Embryonic facial prominence (tissue), 1 donor: ENCODE measurements at regions not wholly inside any gene's neighbourhood (a gene's known extent, or its start where the extent isn't known, plus 50 kb on each side); places are given as distances from the start of the nearest gene placed in this dataset.

Experiments
- DNase-seq: peaks from one replicate; pipeline ENCODE4 v3.0.0-alpha.2; 2016; ENCODE audit errors: extremely low spot score

DNA sequence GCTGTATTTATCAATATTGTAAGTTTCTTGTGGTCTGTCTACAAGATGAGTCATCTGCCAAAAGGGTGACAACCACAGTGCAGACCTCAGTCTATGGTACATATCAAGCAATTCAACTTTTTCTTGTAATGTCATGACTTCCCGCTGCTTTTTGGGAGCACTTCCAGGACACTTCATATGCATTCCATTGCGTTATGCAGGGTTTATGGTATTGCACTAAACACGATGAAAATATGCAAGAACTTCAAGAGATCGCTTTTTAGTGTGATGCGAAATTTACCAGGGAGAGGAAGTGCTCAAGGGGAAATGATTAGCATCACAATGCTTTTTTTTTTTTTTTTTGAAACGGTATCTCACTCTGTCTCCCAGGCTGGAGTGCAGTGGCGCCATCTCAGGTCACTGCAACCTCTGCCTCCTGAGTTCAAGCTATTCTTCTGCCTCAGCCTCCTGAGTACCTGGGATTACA, 166.5 kb downstream of the TFAP2A start:
- DNase-seq, result no peak

DNA sequence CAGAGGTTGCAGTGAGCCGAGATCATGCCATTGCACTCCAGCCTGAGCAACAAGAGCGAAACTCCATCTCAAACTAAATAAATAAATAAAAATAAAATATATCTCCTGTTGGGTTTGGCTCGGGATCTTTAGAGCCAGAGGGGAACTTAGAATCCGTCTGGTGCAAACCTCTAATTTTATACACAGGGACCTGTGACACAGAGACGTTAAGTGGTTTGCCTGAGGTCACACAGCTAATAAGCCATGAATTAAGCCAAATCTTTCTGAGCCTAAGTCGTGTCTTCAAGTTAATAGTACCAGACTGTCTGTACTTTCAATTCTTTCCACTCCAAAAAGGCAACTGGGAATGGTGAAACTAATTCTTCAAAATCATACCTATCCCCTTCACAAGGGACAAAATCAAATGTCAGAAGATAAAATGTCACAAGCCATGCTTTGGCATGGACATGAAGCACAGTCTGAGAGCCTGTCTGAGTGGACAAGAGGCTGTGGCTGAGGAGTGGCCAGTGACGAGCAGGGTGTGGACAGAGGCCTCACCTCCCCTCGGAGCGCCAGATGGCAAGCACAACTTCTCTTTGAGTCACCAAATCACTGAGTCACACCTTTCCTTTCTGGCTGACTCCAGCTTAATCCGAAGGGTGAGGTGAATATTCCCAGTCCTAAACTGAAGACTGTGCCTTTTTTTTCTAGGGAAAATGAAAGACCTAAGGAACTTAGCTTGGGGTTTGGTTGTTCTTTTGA, 177.4 kb downstream of the TFAP2A start:
- no peak for DNase-seq

DNA sequence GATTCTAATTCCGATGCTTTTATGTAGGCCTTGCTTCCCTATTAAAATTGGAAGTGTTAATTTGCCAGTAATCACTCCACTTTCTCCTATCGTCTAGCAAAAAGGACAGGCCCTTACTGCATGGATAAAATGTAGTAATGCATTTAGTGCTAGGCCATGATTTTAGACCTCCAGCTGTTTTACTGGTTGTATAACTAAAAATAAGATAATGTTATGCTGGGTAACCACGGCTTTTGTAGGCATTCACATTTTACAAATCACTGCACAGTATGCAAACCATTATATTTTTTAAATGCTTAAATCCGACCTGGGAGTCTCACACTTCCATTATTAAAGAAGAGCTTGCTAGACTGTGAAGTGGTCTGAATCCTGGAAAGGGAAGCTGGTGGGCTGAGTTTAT, 179.5 kb downstream of the TFAP2A start:
- no peak for DNase-seq

DNA sequence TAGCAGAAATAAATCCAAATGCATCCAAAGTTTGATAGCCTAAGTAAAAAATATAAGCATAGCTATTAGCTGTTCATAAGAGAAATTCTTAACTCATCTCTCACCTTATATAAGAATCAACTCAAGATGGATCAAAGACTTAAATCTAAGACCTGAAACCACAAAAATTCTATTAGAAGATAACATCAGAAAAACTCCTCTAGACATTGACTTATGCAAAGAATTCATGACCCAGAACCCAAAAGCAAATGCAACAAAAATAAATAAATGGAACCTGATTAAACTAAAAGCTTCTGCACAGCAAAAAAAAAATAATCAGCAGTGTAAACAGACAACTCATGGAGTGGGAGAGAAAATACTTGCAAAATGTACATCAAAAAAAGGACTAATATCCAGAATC, 184.3 kb downstream of the TFAP2A start:
- no peak for DNase-seq

DNA sequence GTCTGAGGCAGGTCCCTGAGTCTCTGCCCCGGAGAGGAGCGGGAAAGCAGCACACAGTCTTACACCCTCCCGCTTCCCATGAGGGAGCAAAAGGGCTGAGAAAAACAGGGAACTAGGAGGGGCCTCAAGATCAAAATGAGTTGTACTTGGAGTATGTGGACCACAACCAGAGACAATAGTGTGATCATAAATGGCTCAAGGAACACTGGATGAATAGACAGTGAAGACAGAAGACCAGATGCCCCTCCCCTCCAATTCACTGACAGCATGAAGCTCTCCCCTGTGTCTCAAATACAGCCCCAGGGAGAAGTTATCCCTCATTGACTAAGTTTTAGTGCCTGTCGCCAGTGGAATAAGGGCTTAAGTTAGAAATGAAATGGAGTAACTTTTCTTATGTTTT, 191.0 kb downstream of the TFAP2A start:
- DNase-seq, result no peak

DNA sequence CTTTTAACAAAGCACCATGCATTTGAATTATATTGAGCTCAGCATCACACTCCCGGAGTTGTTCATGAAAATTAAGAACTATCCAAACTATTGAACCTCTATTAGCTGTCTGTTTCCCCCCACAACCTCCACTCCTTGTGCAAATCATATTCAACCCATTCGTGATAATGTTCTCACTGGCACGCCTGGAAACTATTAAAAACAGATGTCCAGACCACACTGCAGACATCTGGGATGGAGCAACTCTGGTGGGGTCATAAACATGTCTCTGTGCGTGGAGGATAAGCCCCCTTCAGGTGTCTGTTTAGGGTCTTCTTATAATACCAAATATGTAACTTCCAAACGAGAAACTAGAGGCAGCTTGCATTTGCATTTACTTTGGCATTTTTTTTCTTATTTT, 193.7 kb downstream of the TFAP2A start:
- no peak for DNase-seq

DNA sequence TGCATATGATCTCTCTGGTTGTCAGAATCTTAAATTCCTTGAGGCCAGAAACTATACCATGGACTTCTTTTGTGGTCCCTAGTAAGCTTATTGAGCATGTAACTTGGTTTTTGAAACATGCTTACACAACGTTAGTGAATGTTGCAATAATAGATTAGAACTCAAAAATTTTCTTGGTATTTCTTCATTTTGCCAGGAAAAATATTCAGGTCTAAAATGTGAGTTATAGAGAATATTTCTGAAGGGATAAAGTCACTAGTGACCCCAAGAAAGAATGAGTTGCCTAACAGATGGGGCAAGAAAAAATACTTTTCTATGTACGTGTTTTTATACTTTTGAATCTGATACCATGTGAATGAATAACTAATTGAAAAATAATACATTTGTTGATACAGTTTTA, 195.4 kb downstream of the TFAP2A start:
- DNase-seq, result no peak

DNA sequence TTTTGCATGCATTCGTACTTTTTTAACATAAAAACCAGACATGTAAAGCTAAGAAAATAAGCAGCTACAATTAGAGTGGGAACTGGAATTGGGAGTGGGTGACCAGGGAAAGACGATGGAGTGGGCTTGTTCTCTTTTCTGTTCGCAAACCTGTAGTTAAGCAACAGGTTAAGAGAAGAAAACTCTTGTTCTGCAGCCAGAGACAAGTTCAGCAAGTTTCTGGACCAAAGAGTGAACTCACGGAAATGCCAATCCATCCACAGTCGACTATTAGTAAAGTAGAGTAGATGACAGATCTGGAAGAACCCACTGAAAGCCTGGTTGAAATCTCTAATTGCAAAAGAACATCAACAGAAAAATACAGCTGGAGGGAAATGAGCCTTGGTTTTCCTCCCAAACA, 197.8 kb downstream of the TFAP2A start:
- no peak for DNase-seq

DNA sequence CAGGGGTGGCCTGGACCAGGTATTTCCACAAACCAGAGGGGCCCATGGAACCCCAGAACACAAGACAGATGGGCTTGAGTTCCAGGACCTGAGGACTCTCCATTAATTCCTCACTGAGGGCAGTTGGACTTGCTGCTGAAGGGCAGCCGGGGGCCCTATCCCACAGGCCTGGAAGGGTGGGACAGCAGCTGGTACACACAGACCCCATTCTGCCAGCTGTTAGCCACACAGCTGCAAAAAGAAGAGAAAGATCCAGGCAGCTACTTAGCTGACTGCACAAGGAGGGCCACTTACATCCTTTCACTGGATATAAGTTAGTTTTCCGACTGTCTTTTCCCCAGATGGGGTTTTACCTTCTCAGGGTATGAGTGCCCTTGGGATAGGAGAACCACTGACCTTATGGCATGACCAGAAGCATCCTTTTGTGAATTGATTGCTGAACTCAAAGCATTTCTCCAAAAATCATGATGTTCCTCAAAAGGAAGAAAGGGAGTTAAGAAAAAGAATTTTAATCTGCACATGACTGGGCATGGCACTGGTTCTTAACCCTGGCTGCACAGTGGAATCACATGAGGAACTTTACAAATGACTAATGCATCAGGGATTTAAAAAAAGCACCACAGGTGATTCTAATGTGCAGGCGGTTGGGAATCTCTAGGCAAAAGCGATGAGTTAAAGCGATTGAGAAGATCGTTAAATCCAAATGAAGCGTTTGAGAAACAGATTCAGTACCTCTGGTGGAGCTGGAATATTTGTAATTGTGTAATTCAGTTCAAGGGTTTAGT, 199.4 kb downstream of the TFAP2A start:
- no peak for DNase-seq

DNA sequence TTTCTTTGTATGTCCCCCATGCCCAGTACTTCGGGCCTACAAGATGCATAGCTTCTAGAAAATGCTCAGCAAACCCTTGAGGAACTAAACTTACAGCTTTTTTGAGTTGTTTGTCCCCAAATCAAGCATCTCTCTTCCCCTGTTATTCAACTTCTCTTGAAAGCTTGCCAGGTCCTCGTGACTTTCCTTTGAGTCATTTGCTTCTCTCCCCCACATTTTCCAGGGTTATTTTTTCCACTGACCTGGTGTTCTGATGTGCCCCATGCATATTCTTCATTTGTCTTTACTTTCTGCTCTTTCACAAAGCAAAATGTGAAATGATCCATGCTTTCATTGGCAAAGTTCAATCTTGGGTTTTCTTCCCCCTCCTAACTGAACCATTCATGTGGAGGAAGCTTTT, 204.8 kb downstream of the TFAP2A start:
- DNase-seq, result no peak

DNA sequence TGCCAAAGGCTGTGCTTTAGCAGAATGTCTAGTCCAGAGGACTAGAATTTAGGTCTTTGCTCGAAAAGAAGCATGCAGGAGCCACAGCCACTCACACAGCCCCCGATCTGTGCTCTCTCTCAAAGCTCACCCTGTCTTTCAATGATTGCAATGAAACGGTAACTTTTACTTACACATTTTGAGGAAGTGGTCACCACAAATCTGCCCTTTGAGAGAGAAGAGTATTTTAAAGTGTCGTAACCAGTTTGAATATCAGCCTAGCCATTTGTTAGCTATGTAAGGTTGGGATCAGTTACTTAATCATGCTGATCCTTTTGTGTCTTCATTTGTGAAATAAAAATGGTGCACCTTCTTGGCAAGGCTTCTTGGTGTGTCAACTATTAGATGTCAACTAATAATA, 209.0 kb downstream of the TFAP2A start:
- no peak for DNase-seq

DNA sequence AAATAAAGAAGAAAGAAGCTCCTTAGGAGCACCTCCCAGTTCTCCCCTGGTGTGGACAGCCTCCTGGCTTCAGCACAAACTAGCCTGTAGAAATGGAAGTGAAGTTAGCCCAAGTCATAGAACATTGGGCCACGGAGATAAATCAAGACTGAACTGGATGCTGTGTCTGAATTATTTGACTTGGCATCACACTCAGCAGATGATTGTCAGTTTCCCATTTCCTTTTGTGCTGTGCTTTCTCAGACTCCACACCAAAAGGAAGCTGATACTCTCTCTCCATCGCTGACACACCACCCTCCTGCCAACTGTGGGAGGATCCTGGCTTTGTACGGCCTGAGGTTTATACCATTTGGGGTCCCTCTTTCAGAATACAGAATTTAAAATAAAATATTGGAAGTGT, 209.8 kb downstream of the TFAP2A start:
- no peak for DNase-seq

DNA sequence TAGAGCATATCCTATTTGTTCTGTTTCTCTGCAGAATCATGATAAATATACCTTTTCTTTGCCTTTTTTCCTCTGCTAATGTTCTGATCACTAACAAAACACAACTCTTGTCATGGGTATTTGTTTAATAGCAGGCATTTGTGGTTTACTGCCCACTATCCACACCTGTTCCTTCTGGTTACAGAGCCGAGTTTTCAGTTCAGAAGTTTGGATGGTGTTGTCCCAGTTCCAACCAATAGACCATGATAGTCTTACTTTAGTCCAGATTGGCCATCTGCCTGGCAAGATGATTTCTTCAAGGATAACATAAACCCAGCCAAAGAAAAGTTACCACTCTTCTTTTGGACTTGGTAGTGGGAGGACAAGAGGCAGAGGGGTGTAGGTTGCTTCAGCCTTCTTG, 211.2 kb downstream of the TFAP2A start:
- DNase-seq, result no peak

DNA sequence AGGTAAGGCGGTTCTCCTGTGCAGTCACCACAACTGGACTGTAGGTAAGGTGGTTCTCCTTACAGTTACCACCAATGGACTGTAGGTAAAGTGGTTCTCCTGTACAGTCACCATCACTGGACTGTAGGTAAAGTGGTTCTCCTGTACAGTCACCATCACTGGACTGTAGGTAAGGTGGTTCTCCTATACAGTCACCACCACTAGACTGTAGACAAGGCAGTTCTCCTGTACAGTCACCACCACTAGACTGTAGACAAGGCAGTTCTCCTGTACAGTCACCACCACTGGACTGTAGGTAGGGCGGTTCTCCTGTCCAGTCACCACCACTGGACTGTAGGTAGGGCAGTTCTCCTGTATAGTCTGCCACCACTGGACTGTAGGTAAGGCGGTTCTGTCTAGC, 212.3 kb downstream of the TFAP2A start:
- no peak for DNase-seq

DNA sequence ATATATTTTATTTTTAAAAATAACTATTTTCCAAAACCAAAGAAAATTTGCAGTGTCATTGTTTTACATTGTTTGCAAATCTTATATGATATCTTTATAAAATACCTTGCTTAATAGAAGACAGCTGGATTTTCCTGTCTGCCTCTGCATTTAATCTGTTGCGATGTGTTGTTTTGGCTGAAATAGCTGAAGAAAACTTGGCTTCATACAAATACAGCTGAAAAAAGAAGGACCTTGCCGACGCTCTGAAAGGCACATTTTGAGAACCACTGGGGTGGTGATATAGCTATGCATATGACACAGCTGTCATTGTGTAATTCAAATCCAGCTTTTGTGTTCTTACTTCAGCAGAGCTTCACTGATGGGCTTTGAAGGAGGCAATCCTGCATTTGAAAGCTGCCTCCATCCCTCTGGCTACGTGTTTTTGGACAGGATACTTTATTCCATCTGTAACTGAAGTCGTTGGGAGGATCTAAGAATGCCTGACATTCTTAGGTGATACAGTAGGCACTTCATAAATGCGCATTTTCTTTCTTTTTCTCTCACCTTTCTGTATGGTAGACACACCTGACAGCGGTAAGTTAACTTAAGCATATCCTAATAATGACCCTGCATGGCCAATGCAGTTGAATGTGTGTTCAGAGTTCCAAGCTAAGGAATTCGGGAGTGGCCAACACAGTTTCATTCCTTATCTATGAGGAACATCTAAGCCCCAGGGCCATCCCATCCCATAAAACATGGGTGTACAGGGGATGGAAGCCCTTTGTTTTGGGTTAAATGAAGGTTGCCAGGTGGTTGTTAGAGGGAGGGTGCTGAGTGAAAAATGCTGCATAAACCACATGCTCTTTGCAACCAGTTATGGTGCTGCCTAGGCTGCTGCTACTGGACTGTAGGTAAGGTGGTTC, 213.0 kb downstream of the TFAP2A start:
- DNase-seq, result no peak

DNA sequence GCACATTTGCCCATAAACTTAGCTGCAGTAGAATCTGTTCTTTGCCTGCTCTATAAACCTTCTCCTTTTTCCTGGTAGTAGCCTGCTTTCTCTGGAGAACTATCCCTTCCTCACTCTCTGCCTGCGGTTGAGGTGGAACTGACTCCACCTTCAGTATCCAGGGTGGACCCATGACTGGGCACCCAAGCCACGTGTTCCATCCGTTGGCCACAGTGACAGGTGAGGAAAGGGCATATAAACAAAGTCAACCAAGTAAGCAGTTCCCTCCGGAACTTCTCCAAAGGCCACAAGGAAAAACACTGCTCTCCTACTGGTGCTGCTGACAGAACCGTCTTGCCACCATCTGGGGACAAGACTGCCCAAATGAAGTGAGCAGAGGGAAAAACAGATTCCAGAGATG, 218.8 kb downstream of the TFAP2A start:
- DNase-seq, result no peak

DNA sequence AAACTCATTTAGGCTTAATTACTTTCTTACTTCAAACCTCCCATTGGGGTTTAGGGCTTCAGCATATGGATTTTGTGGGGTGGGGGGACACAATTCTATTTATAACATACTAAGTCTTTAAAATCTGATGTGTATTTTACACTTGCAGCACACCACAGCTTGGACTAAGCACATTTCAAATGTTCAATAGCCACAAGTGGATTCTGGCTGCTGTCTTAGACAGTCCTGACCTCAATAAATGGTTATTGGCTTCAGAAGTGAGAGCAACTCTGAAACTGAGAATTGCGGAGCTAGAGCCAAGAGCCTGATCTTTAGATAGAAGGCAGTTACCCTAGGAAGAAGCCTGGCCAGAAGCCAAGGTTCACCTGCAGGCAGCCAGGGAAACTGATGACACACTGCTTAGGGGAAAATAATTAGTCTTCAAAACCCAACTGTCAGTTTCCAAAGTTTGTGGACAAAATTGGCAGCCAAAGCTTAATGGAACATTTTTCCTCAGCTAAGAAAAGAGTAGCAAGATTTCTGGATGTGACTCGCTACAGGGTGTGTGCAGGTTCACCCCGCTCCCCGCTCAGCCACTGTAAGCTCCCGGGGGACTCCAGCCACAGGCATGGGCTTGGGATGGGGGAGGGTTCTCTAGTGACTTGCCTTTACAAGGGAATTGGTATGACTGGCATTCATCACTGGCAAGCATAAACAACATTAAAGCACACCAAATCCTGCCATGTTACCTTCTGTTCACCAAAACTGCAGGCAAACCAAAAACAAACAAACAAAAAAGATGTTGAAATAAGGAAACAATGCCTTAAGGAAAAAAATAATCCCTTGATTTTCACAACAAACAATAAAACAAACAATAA, 219.8 kb downstream of the TFAP2A start:
- no peak for DNase-seq

DNA sequence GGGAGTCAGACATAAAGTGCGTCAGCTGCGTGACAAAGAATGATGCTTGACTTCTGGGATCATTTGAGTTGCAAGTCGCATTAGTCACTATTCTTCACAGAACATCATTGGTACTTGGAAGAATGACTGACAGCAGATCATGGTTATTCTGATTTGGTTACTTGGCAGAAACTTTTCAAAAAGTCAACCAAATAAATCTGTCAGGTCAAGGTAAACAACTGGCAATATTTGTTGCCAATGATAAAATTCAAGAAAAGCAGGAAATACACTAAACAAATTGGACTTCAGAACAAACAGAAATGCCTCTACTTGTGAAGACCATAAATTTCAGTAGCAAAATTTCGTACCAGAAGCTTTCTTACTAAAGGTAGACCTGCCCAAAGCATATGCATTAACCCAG, 221.6 kb downstream of the TFAP2A start:
- no peak for DNase-seq

DNA sequence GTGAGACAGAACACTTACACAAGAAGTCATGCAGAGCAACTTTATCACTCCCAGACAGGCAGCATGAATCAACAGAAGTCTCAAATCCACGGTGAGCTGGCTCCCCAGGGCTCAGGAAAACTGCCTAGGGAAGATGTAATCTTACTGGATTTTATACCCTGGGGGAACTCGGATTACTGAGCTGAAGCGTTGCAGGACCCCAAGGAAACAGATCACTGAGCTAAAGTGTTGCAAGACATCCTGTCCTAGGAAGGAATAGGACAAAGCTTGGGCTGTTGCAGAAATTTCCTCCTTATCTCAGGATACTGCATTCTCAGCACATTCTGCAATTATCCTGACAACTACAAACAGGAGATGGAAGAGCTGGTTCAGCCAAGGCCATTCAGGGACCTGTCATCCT, 224.8 kb downstream of the TFAP2A start:
- DNase-seq, result no peak

DNA sequence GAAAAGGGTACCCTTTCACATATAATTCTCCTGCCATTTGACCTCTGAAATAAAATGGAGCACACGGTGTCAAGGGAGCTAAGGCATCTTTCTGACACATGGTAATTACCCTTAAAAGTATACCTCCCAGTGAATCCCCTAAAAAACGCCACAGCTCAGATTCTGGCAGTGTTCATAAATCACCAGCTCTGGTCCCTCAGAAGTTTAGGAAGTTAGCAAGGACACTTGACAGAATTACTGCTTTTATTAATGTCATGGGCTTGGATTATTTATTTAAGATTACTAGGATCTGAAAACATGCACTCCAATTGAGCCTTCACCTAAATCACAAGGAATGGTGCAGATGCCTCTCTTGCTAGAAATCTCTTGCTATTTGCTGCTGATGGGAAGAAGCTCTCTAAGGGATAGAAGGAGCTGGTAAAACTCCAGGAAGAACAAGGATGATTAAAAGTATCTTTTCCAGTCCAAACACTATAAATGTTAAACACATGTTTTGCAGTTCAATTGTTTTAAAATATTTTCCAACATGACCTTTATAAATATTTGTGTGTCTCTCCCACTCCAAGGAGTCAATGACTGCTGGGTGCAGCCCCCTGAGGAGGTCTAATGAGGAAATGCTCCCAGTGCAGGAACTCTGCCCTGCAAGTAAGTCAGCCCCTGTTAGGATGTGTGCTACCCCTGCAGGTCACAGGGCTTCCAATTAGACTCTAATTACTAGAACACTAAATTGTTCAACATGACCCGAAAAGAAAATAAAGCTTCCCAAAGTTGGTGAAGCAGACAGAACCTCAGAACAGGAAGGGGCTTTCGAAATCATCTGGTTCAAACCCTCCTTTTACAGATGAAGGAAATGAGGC, 230.3 kb downstream of the TFAP2A start:
- no peak for DNase-seq
